Keratinocyte (primary cell): ENCODE measurements at regions not wholly inside any gene's neighbourhood (a gene's known extent, or its start where the extent isn't known, plus 50 kb on each side); places are given as distances from the start of the nearest gene placed in this dataset.

ENCODE experiments used
- EZH2 ChIP-seq: IDR thresholded peaks from one replicate; pipeline ENCODE4 v1.6.1; 2012; ENCODE audit warnings: inconsistent platforms, mild to moderate bottlenecking, low read length, moderate library complexity
- TF ChIP-seq, protein P1 (sequence below), 3 experiments: IDR thresholded peaks in 1 of 3; conservative IDR thresholded peaks in 1 of 3; optimal IDR thresholded peaks in 1 of 3; 2 replicates in 2 of 3; 3 replicates in 1 of 3; pipeline versions ENCODE3 to v1.5.1; 2011; ENCODE audit warnings: low read length in 3 of 3, mild to moderate bottlenecking in 3 of 3, moderate library complexity in 2 of 3, control low read depth in 1 of 3, inconsistent platforms in 1 of 3; ENCODE audit not compliant: insufficient read depth in 2 of 3; ENCODE audit errors: extremely low read depth in 1 of 3

DNA sequence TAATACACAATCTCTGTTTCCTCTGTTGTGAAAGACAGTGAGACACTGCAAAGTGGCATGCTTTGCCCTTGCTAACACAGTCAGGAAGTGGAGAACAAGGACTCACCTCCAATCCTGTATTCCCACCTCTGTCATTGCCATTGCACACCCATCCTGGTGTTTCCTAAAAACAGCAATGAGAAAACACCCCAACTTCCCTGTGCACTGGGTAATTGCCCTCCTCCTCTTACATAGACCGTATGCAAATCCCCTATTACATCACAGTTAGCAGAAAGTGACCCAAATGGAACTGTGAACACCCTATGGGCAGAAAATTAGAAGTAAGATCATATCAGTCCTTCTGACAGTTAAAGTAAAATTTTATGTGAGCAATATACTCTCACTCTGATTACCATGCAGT is 355.5 kb downstream of the BCL11B start:
- TF ChIP-seq, protein P1, sequence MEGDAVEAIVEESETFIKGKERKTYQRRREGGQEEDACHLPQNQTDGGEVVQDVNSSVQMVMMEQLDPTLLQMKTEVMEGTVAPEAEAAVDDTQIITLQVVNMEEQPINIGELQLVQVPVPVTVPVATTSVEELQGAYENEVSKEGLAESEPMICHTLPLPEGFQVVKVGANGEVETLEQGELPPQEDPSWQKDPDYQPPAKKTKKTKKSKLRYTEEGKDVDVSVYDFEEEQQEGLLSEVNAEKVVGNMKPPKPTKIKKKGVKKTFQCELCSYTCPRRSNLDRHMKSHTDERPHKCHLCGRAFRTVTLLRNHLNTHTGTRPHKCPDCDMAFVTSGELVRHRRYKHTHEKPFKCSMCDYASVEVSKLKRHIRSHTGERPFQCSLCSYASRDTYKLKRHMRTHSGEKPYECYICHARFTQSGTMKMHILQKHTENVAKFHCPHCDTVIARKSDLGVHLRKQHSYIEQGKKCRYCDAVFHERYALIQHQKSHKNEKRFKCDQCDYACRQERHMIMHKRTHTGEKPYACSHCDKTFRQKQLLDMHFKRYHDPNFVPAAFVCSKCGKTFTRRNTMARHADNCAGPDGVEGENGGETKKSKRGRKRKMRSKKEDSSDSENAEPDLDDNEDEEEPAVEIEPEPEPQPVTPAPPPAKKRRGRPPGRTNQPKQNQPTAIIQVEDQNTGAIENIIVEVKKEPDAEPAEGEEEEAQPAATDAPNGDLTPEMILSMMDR (optimal IDR thresholded peaks at IDR 0.05 in 1 of 3, IDR thresholded peaks at IDR 0.05 in 1 of 3, conservative IDR thresholded peaks at IDR 0.05 in 1 of 3; ENCODE audit: extremely low read depth in 1 of 3, insufficient read depth in 2 of 3, low read length in 3 of 3) = no peak
- TF ChIP-seq EZH2 = no peak
